H1 (cell line): ENCODE measurements at regions not wholly inside any gene's neighbourhood (a gene's known extent, or its start where the extent isn't known, plus 50 kb on each side); places are given as distances from the start of the nearest gene placed in this dataset.

Experiments
- CHD2 ChIP-seq: IDR thresholded peaks from 2 replicates; pipeline ENCODE4 v1.6.1; 2012; ENCODE audit warnings: low read length, improper control_type of control experiment
- CREB1 ChIP-seq: IDR thresholded peaks from 2 replicates; pipeline ENCODE4 v1.6.1; 2012; ENCODE audit warnings: inconsistent platforms
- CTCF ChIP-seq, 3 experiments: IDR thresholded peaks; 1 replicate in 2 of 3; 2 replicates in 1 of 3; pipeline versions ENCODE4 v1.5.1 to v1.6.1; 2011; ENCODE audit warnings: low read length in 3 of 3, mild to moderate bottlenecking in 3 of 3, inconsistent platforms in 2 of 3, low read depth in 1 of 3, moderate library complexity in 1 of 3; ENCODE audit not compliant: insufficient read depth in 1 of 3; ENCODE audit errors: control extremely low read depth in 1 of 3
- JUN ChIP-seq: IDR thresholded peaks from 2 replicates; pipeline ENCODE4 v1.6.1; 2011; ENCODE audit warnings: low read depth, mild to moderate bottlenecking, improper control_type of control experiment, low read length
- KDM1A ChIP-seq: fragments of 200-600, 300-600 bp; sonication (generic); IDR thresholded peaks from 2 replicates; pipeline ENCODE4 v1.7.1; 2016; ENCODE audit warnings: mild to moderate bottlenecking, low read length, borderline replicate concordance
- RNF2 ChIP-seq: fragments of 200-900, 300-1000 bp; sonication (generic); IDR thresholded peaks from 2 replicates; pipeline ENCODE4 v1.7.1; 2016; ENCODE audit warnings: borderline replicate concordance, low read depth, mild to moderate bottlenecking, antibody characterized with exemption, low read length; ENCODE audit not compliant: poor library complexity, severe bottlenecking; ENCODE audit errors: missing control alignments
- SIN3A ChIP-seq, 2 experiments: IDR thresholded peaks in 1 of 2; conservative IDR thresholded peaks in 1 of 2; 2 replicates each; pipeline ENCODE4 v1.6.1; 2011 to 2012; ENCODE audit warnings: low read length in 2 of 2, improper control_type of control experiment in 1 of 2, low read depth in 1 of 2, mild to moderate bottlenecking in 1 of 2
- TF ChIP-seq, protein P1 (sequence below): IDR thresholded peaks from 2 replicates; pipeline ENCODE4 v1.6.1; 2012; ENCODE audit warnings: inconsistent platforms

- no peak for TF ChIP-seq CTCF (IDR thresholded peaks at IDR 0.05; ENCODE audit: control extremely low read depth in 1 of 3, insufficient read depth in 1 of 3, low read depth in 1 of 3, low read length in 3 of 3)
- TF ChIP-seq, protein P1, sequence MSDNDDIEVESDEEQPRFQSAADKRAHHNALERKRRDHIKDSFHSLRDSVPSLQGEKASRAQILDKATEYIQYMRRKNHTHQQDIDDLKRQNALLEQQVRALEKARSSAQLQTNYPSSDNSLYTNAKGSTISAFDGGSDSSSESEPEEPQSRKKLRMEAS, result no peak
- TF ChIP-seq SIN3A (conservative IDR thresholded peaks at IDR 0.05 in 1 of 2, IDR thresholded peaks at IDR 0.05 in 1 of 2; ENCODE audit: low read depth in 1 of 2, low read length in 2 of 2), result no peak
- no peak for TF ChIP-seq CHD2
- TF ChIP-seq JUN, result no peak
- no peak for TF ChIP-seq CREB1
- no peak for TF ChIP-seq KDM1A
- TF ChIP-seq RNF2, result no peak
These were observed 182.0 kb upstream of the BCOR start (continued) for GRCh38 chrX:40279762-40280161.
